Endothelial cell of umbilical vein (primary cell): ENCODE measurements at regions not wholly inside any gene's neighbourhood (a gene's known extent, or its start where the extent isn't known, plus 50 kb on each side); places are given as distances from the start of the nearest gene placed in this dataset.

Source experiments
- BruUV-seq: library from RNA; stranded (reverse); fragments of 400-500 nt; replicated peaks from 2 replicates; lab custom pipeline; 2021; lab: Mats Ljungman, UMichigan
- CTCF ChIA-PET: fragments of 300-600, 350-600 bp; sonication (Branson Sonifier 250); formaldehyde crosslinking; loops from one replicate; lab custom pipeline; 2021; ENCODE audit warnings: antibody characterized with exemption, inconsistent platforms; lab: Charles Lee
- POLR2A ChIA-PET: fragments of 300-600, 350-600 bp; sonication (Branson Sonifier 250); formaldehyde crosslinking; loops from one replicate; lab custom pipeline; 2021; ENCODE audit warnings: antibody characterized with exemption, inconsistent platforms; lab: Charles Lee
- DNase-seq: peaks from one replicate; pipeline ENCODE4 v3.0.0-alpha.2; 2011; ENCODE audit warnings: low read depth, low spot score
- FAIRE-seq: peaks from 2 replicates; lab custom pipeline; 2011; peaks lifted over from hg19 to GRCh38; lab: Jason Lieb, UNC
- H2AFZ ChIP-seq: 2 replicates; pipeline ENCODE4 v1.6.0; 2012; ENCODE audit warnings: low read depth, low read length, control low read depth, inconsistent platforms
- H3K27ac ChIP-seq: 2 replicates; pipeline ENCODE4 v1.5.1; 2011; ENCODE audit warnings: low read depth, mild to moderate bottlenecking, control low read depth, low read length, moderate library complexity; ENCODE audit not compliant: insufficient read depth
- H3K27me3 ChIP-seq, 2 experiments: 2 replicates each; pipeline versions ENCODE4 v1.6.0 to v1.6.1; 2011; ENCODE audit warnings: low read length in 2 of 2, mixed read lengths in 1 of 2; ENCODE audit not compliant: control insufficient read depth in 2 of 2, insufficient read depth in 2 of 2
- H3K36me3 ChIP-seq, 2 experiments: 2 replicates in 1 of 2; 3 replicates in 1 of 2; pipeline ENCODE4 v1.5.1; 2011; ENCODE audit warnings: low read length in 2 of 2, mild to moderate bottlenecking in 1 of 2, moderate library complexity in 1 of 2; ENCODE audit not compliant: control insufficient read depth in 2 of 2, insufficient read depth in 2 of 2; ENCODE audit errors: extremely low read depth in 1 of 2
- H3K4me1 ChIP-seq: 3 replicates; pipeline ENCODE4 v1.5.1; 2011; ENCODE audit warnings: mild to moderate bottlenecking, low read length; ENCODE audit not compliant: control insufficient read depth, insufficient read depth; ENCODE audit errors: extremely low read depth
- H3K4me2 ChIP-seq: 2 replicates; pipeline ENCODE4 v1.6.1; 2011; ENCODE audit warnings: low read length, control low read depth, mixed read lengths; ENCODE audit not compliant: insufficient read depth
- H3K4me3 ChIP-seq, 3 experiments: fragments of 200-600 bp in 1 of 3; sonication (generic), shearing (Covaris generic) in 1 of 3; replicated peaks in 1 of 3; 2 replicates each; pipeline ENCODE4 v1.5.1; 2011 to 2016; ENCODE audit warnings: control low read depth in 3 of 3, low read length in 3 of 3, mild to moderate bottlenecking in 2 of 3, inconsistent platforms in 1 of 3, low read depth in 1 of 3, moderate library complexity in 1 of 3; ENCODE audit not compliant: insufficient read depth in 1 of 3
- H3K79me2 ChIP-seq: 2 replicates; pipeline ENCODE4 v1.6.0; 2012; ENCODE audit warnings: low read length, inconsistent platforms; ENCODE audit not compliant: control insufficient read depth, insufficient read depth
- H3K9ac ChIP-seq: replicated peaks from 2 replicates; pipeline ENCODE3; 2011; ENCODE audit warnings: low read length, control low read depth; ENCODE audit not compliant: insufficient read depth; ENCODE audit errors: extremely low read depth
- H3K9me1 ChIP-seq: replicated peaks from 3 replicates; pipeline ENCODE4 v1.6.0; 2011; ENCODE audit warnings: mild to moderate bottlenecking, low read length; ENCODE audit not compliant: control insufficient read depth, insufficient read depth; ENCODE audit errors: extremely low read depth
- H3K9me3 ChIP-seq: replicated peaks from 2 replicates; pipeline ENCODE4 v1.5.1; 2012; ENCODE audit warnings: low read length, inconsistent platforms; ENCODE audit not compliant: control insufficient read depth, insufficient read depth
- H4K20me1 ChIP-seq: replicated peaks from 2 replicates; pipeline ENCODE3; 2011; ENCODE audit warnings: mild to moderate bottlenecking, low read length; ENCODE audit not compliant: control insufficient read depth, insufficient read depth; ENCODE audit errors: extremely low read depth
- EZH2 ChIP-seq: IDR thresholded peaks from 2 replicates; pipeline ENCODE4 v1.6.1; 2012; ENCODE audit warnings: borderline replicate concordance, low read depth, mild to moderate bottlenecking, moderate library complexity, low read length, inconsistent platforms; ENCODE audit not compliant: severe bottlenecking
- FOS ChIP-seq: IDR thresholded peaks from 2 replicates; pipeline ENCODE4 v1.6.1; 2011; ENCODE audit warnings: mild to moderate bottlenecking, low read length, moderate library complexity, borderline replicate concordance; ENCODE audit not compliant: insufficient read depth
- GATA2 ChIP-seq: IDR thresholded peaks from 2 replicates; pipeline ENCODE4 v1.7.0; 2011; ENCODE audit warnings: low read depth, mild to moderate bottlenecking, moderate library complexity, mixed read lengths, low read length; ENCODE audit not compliant: insufficient read length, insufficient read depth
- JUN ChIP-seq: IDR thresholded peaks from 2 replicates; pipeline ENCODE4 v1.6.1; 2011; ENCODE audit warnings: borderline replicate concordance, low read depth; ENCODE audit not compliant: insufficient read length, insufficient read depth
- MAX ChIP-seq: IDR thresholded peaks from 2 replicates; pipeline ENCODE4 v1.6.1; 2011; ENCODE audit not compliant: insufficient read depth, insufficient read length
- MYC ChIP-seq: IDR thresholded peaks from one replicate; pipeline ENCODE4 v1.6.1; 2011; ENCODE audit warnings: mild to moderate bottlenecking, low read depth, low read length
- POLR2A ChIP-seq: IDR thresholded peaks from 2 replicates; pipeline ENCODE4 v1.6.1; 2012; ENCODE audit warnings: low read depth, mild to moderate bottlenecking, control low read depth, low read length
- POLR2AphosphoS5 ChIP-seq: IDR thresholded peaks from 2 replicates; pipeline ENCODE4 v1.6.1; 2012; ENCODE audit warnings: low read depth, mild to moderate bottlenecking, control low read depth, low read length, moderate library complexity; ENCODE audit not compliant: insufficient read depth
- dilution Hi-C: fragments of 300-500 bp; cut with MboI; formaldehyde crosslinking; loops from one replicate; pipeline ENCODE4 v1.15.0; 2019; ENCODE audit warnings: low sequenced_read_pairs; ENCODE audit not compliant: extremely low pct_ligation_motif_present
- intact Hi-C: fragments of 100-400 bp; cut with micrococcal nuclease; formaldehyde crosslinking; loops from one replicate; pipeline ENCODE4 v1.10.0; 2022
- TF ChIP-seq, protein P1 (sequence below), 2 donors: IDR thresholded peaks; 1 replicate in 1 of 2; 2 replicates in 1 of 2; pipeline ENCODE4 v1.5.1; 2011; ENCODE audit warnings: low read length in 2 of 2, mild to moderate bottlenecking in 2 of 2, moderate library complexity in 2 of 2, control low read depth in 1 of 2, inconsistent platforms in 1 of 2, low read depth in 1 of 2; ENCODE audit not compliant: insufficient read depth in 1 of 2; ENCODE audit errors: extremely low read depth in 1 of 2

DNA sequence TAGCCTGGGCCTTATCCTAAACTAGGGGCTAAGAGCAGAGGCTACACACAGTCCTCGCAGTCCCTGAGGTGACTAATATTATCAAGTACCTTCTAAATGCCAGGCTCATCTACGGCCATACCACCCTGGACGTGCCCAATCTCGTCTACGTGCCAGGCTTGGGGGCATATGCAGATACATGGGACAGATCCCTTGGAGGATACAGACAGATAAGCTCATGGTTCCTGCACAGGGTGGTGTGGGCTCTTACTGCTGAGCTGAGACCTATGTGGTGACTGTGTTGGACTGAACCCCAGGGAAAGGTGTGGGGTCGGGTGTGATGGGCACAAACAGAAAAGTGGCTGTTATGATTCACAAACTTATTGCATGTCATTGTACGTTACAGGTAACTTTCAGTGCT is 268.4 kb upstream of the NEBL start:
- dilution Hi-C loops: no loop called here
- no peaks in the 10 kb centered on the region for H3K36me3 ChIP-seq
- TF ChIP-seq EZH2 (no peak), MYC (no peak), GATA2 (no peak), FOS (no peak), POLR2A (no peak), MAX (no peak), POLR2AphosphoS5 (no peak), JUN (no peak)
- TF ChIP-seq, protein P1, sequence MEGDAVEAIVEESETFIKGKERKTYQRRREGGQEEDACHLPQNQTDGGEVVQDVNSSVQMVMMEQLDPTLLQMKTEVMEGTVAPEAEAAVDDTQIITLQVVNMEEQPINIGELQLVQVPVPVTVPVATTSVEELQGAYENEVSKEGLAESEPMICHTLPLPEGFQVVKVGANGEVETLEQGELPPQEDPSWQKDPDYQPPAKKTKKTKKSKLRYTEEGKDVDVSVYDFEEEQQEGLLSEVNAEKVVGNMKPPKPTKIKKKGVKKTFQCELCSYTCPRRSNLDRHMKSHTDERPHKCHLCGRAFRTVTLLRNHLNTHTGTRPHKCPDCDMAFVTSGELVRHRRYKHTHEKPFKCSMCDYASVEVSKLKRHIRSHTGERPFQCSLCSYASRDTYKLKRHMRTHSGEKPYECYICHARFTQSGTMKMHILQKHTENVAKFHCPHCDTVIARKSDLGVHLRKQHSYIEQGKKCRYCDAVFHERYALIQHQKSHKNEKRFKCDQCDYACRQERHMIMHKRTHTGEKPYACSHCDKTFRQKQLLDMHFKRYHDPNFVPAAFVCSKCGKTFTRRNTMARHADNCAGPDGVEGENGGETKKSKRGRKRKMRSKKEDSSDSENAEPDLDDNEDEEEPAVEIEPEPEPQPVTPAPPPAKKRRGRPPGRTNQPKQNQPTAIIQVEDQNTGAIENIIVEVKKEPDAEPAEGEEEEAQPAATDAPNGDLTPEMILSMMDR (IDR thresholded peaks at IDR 0.05; ENCODE audit: extremely low read depth in 1 of 2, insufficient read depth in 1 of 2, low read depth in 1 of 2, low read length in 2 of 2): no peak
- H3K4me1 ChIP-seq: no peaks in the 10 kb centered on the region
- peaks cover 1 to 4% of the 10 kb centered on the region in 2 experiments for H3K27me3 ChIP-seq
- no peak overlapping the region for H3K9ac ChIP-seq
- intact Hi-C loops: no loop called here
- no peak overlapping the region for H2AFZ ChIP-seq
- no peaks in the 10 kb centered on the region for H3K9me1 ChIP-seq
- no TSS peak for BruUV-seq
- no peaks in the 10 kb centered on the region for H4K20me1 ChIP-seq
- POLR2A ChIA-PET: no interaction called here
- H3K4me3 ChIP-seq: no peak overlapping the region
- no peak overlapping the region for H3K4me2 ChIP-seq
- DNase-seq: no peak
- no peak for FAIRE-seq
- CTCF ChIA-PET: no interaction called here
- no peak overlapping the region for H3K27ac ChIP-seq
- no peaks in the 10 kb centered on the region for H3K9me3 ChIP-seq
- no peaks in the 10 kb centered on the region for H3K79me2 ChIP-seq
